ENCODE measurements at regions not wholly inside any gene's neighbourhood (a gene's known extent, or its start where the extent isn't known, plus 50 kb on each side); places are given as distances from the start of the nearest gene placed in this dataset.
"Not testable (repeated sequence)": the region's sequence is repeated elsewhere in the genome, so short reads cannot be mapped to it uniquely, and the experiment has no call there.

- H3K4me1 ChIP-seq = no peaks in the 10 kb centered on the region
- ATAC-seq = no peak
- no peaks in the 10 kb centered on the region for H3K27me3 ChIP-seq
- no peaks in the 10 kb centered on the region for H3K9me3 ChIP-seq
- intact Hi-C loops (cut with DNase I) = no loop called here
- TF ChIP-seq CTCF (IDR thresholded peaks at IDR 0.05) (no peak), POLR2A (IDR thresholded peaks at IDR 0.05) (no peak)
- no peak for DNase-seq
- no peaks in the 10 kb centered on the region for H3K36me3 ChIP-seq (replicated peaks in 1 of 2; ENCODE audit: insufficient read depth in 1 of 2, low read depth in 2 of 2)
- WGBS, 2 donors = 49 to 60% methylated on average over 6 of the region's 6 CpGs
- H3K4me3 ChIP-seq = no peak overlapping the region
- no peak overlapping the region for H3K27ac ChIP-seq
Observed at GRCh38 chr6:15016813-15017212, 229.1 kb upstream of the JARID2 start.

GRCh38 chr6:15017261-15017660 is 228.6 kb upstream of the JARID2 start:
- TF ChIP-seq POLR2A (IDR thresholded peaks at IDR 0.05) = no peak
- TF ChIP-seq CTCF (IDR thresholded peaks at IDR 0.05) = no peak
- Histone ChIP-seq H3K9me3 (no peaks in the 10 kb centered on the region), H3K4me3 (no peak overlapping the region), H3K36me3 (replicated peaks in 1 of 2; ENCODE audit: insufficient read depth in 1 of 2, low read depth in 2 of 2) (no peaks in the 10 kb centered on the region), H3K27ac (no peak overlapping the region), H3K4me1 (no peaks in the 10 kb centered on the region), H3K27me3 (no peaks in the 10 kb centered on the region)
- ATAC-seq (no peak), DNase-seq (peak in 2 of 4 donors; percentile 9 to 14)
- intact Hi-C loops (cut with DNase I) = no loop called here
- 23 to 30% methylated on average over 11 of the region's 11 CpGs for WGBS, 2 donors

GRCh38 chr6:15017803-15018202 is 228.1 kb upstream of the JARID2 start:
- no peak overlapping the region for H3K27ac ChIP-seq
- intact Hi-C loops (cut with DNase I) = no loop called here
- no peaks in the 10 kb centered on the region for H3K4me1 ChIP-seq
- no peaks in the 10 kb centered on the region for H3K36me3 ChIP-seq (replicated peaks in 1 of 2; ENCODE audit: insufficient read depth in 1 of 2, low read depth in 2 of 2)
- no peak for DNase-seq
- H3K9me3 ChIP-seq = no peaks in the 10 kb centered on the region
- TF ChIP-seq CTCF (IDR thresholded peaks at IDR 0.05) (no peak), POLR2A (IDR thresholded peaks at IDR 0.05) (no peak)
- ATAC-seq = no peak
- WGBS, 2 donors = 87 to 88% methylated on average over 9 of the region's 9 CpGs
- H3K4me3 ChIP-seq = no peak overlapping the region
- no peaks in the 10 kb centered on the region for H3K27me3 ChIP-seq

GRCh38 chr6:15020119-15020770 is 225.6 kb upstream of the JARID2 start:
- TF ChIP-seq POLR2A (IDR thresholded peaks at IDR 0.05) (no peak), CTCF (IDR thresholded peaks at IDR 0.05) (no peak)
- H3K27ac ChIP-seq = no peak overlapping the region
- 83% methylated on average over 8 of the region's 8 CpGs for WGBS, 2 donors
- no peaks in the 10 kb centered on the region for H3K9me3 ChIP-seq
- intact Hi-C loops (cut with DNase I) = no loop called here
- no peaks in the 10 kb centered on the region for H3K4me1 ChIP-seq
- ATAC-seq (no peak), DNase-seq (no peak)
- H3K36me3 ChIP-seq (replicated peaks in 1 of 2; ENCODE audit: insufficient read depth in 1 of 2, low read depth in 2 of 2) = no peaks in the 10 kb centered on the region
- no peaks in the 10 kb centered on the region for H3K27me3 ChIP-seq
- no peak overlapping the region for H3K4me3 ChIP-seq

- 85 to 88% methylated on average over 7 of the region's 7 CpGs for WGBS, 2 donors
Observed at GRCh38 chr6:15021074-15021473, 224.8 kb upstream of the JARID2 start.

GRCh38 chr6:15023018-15023417 is 222.9 kb upstream of the JARID2 start:
- ATAC-seq; H3K4me3 ChIP-seq; intact Hi-C loops (cut with DNase I); H3K4me1 ChIP-seq; H3K9me3 ChIP-seq; H3K36me3 ChIP-seq (replicated peaks in 1 of 2; ENCODE audit: insufficient read depth in 1 of 2, low read depth in 2 of 2); DNase-seq; H3K27ac ChIP-seq; H3K27me3 ChIP-seq: not testable (repeated sequence)
- 83 to 88% methylated on average over 14 of the region's 14 CpGs for WGBS, 2 donors

More at GRCh38 chr6:15021074-15021473, 224.8 kb upstream of the JARID2 start:
- no peaks in the 10 kb centered on the region for H3K4me1 ChIP-seq
- H3K4me3 ChIP-seq = no peak overlapping the region
- DNase-seq (no peak), ATAC-seq (no peak)
- intact Hi-C loops (cut with DNase I) = no loop called here
- no peaks in the 10 kb centered on the region for H3K36me3 ChIP-seq (replicated peaks in 1 of 2; ENCODE audit: insufficient read depth in 1 of 2, low read depth in 2 of 2)
- no peak overlapping the region for H3K27ac ChIP-seq
- no peaks in the 10 kb centered on the region for H3K9me3 ChIP-seq
- no peaks in the 10 kb centered on the region for H3K27me3 ChIP-seq
- TF ChIP-seq CTCF (IDR thresholded peaks at IDR 0.05) = no peak
- TF ChIP-seq POLR2A (IDR thresholded peaks at IDR 0.05) = no peak

All from body of pancreas (tissue), 4 donors.